Caco-2 (cell line): ENCODE measurements at regions not wholly inside any gene's neighbourhood (a gene's known extent, or its start where the extent isn't known, plus 50 kb on each side); places are given as distances from the start of the nearest gene placed in this dataset.

Experiments used
- BruUV-seq: library from RNA; stranded (reverse); fragments of 400-500 nt; replicated peaks from 2 replicates; lab custom pipeline; 2021; lab: Mats Ljungman, UMichigan
- CTCF ChIA-PET: fragments of 300-600 bp; sonication (Branson Sonifier 250); formaldehyde crosslinking; loops from one replicate; lab custom pipeline; 2022; ENCODE audit warnings: antibody characterized with exemption; lab: Charles Lee
- POLR2A ChIA-PET: fragments of 300-600 bp; sonication (Branson Sonifier 250); formaldehyde crosslinking; loops from one replicate; lab custom pipeline; 2022; ENCODE audit warnings: antibody characterized with exemption; lab: Charles Lee
- DNase-seq, 2 experiments: peaks; one replicate each; pipeline versions ENCODE4 v3.0.0 to v3.0.0-alpha.2; 2020 to 2022
- H3K27me3 ChIP-seq: replicated peaks from 2 replicates; pipeline ENCODE4 v1.6.0; 2011; ENCODE audit warnings: low read length; ENCODE audit not compliant: control insufficient read depth, insufficient read depth
- H3K36me3 ChIP-seq: 2 replicates; pipeline ENCODE4 v1.5.1; 2011; ENCODE audit warnings: low read length; ENCODE audit not compliant: control insufficient read depth, insufficient read depth
- H3K4me1 ChIP-seq: fragments of 250-450 bp; sonication (Bioruptor Pico); 2 replicates; pipeline ENCODE4 v1.5.1; 2020; ENCODE audit warnings: mild to moderate bottlenecking
- H3K4me3 ChIP-seq: 2 replicates; pipeline ENCODE4 v1.5.1; 2011; ENCODE audit warnings: low read depth, mild to moderate bottlenecking, control low read depth, low read length
- H3K9me3 ChIP-seq: fragments of 250-450 bp; sonication (Bioruptor Pico); 2 replicates; pipeline ENCODE4 v1.5.1; 2020; ENCODE audit warnings: mild to moderate bottlenecking, moderate library complexity
- H3K27ac Mint-ChIP-seq: one replicate; pipeline ENCODE4 v1.8.0; 2022; ENCODE audit warnings: mixed read lengths; ENCODE audit not compliant: unreplicated experiment
- H3K27me3 Mint-ChIP-seq: one replicate; pipeline ENCODE4 v1.8.0; 2022; ENCODE audit warnings: mixed read lengths; ENCODE audit not compliant: insufficient read depth, unreplicated experiment
- H3K36me3 Mint-ChIP-seq: one replicate; pipeline ENCODE4 v1.8.0; 2022; ENCODE audit warnings: mild to moderate bottlenecking, mixed read lengths; ENCODE audit not compliant: insufficient read depth, unreplicated experiment
- H3K4me1 Mint-ChIP-seq: one replicate; pipeline ENCODE4 v1.8.0; 2022; ENCODE audit warnings: low read depth, mixed read lengths; ENCODE audit not compliant: unreplicated experiment
- H3K4me3 Mint-ChIP-seq: one replicate; pipeline ENCODE4 v1.8.0; 2022; ENCODE audit warnings: mild to moderate bottlenecking, moderate library complexity, mixed read lengths; ENCODE audit not compliant: unreplicated experiment
- H3K9me3 Mint-ChIP-seq: one replicate; pipeline ENCODE4 v1.8.0; 2022; ENCODE audit warnings: mixed read lengths; ENCODE audit not compliant: unreplicated experiment
- CTCF ChIP-seq, 2 experiments: fragments of 200-600 bp in 1 of 2; IDR thresholded peaks; 1 replicate in 1 of 2; 2 replicates in 1 of 2; pipeline versions ENCODE4 v1.5.1 to v1.8.0; 2011 to 2022; ENCODE audit warnings: antibody characterized with exemption in 1 of 2, control low read depth in 1 of 2, inconsistent platforms in 1 of 2, low read depth in 1 of 2, low read length in 1 of 2, mild to moderate bottlenecking in 1 of 2, moderate library complexity in 1 of 2; ENCODE audit not compliant: insufficient read depth in 1 of 2, severe bottlenecking in 1 of 2, unreplicated experiment in 1 of 2
- intact Hi-C: fragments of 100-400 bp; cut with micrococcal nuclease; formaldehyde crosslinking; loops from one replicate; pipeline ENCODE4 v1.10.0; 2022; ENCODE audit not compliant: unreplicated experiment

GRCh38 chr10:78277314-78278057 lies 243.8 kb downstream of the RPS24 start:
- H3K4me1 ChIP-seq, result no peaks in the 10 kb centered on the region; the same call in 1 of the 2 replicates
- H3K9me3 ChIP-seq, result no peaks in the 10 kb centered on the region
- ChIA-PET CTCF (no interaction called here), POLR2A (no interaction called here)
- no peak overlapping the region for H3K4me3 Mint-ChIP-seq
- H3K27me3 ChIP-seq, result no peaks in the 10 kb centered on the region
- no peak overlapping the region for H3K27ac Mint-ChIP-seq
- intact Hi-C loops, result no loop called here
- TF ChIP-seq CTCF (IDR thresholded peaks at IDR 0.05; ENCODE audit: insufficient read depth in 1 of 2, low read depth in 1 of 2, low read length in 1 of 2, severe bottlenecking in 1 of 2, unreplicated experiment in 1 of 2), result no peak
- no peaks in the 10 kb centered on the region for H3K9me3 Mint-ChIP-seq
- H3K36me3 Mint-ChIP-seq, result no peaks in the 10 kb centered on the region
- no peaks in the 10 kb centered on the region for H3K27me3 Mint-ChIP-seq
- no peak overlapping the region for H3K4me3 ChIP-seq
- no peaks in the 10 kb centered on the region for H3K36me3 ChIP-seq
- H3K4me1 Mint-ChIP-seq, result no peaks in the 10 kb centered on the region
- DNase-seq, result no peak
- BruUV-seq, result no TSS peak

GRCh38 chr10:78278058-78278404 lies 244.4 kb downstream of the RPS24 start:
- CTCF ChIA-PET, result no interaction called here
- Mint-ChIP-seq H3K9me3 (no peaks in the 10 kb centered on the region), H3K4me1 (peaks cover 3% of the 10 kb centered on the region), H3K27me3 (no peaks in the 10 kb centered on the region), H3K4me3 (no peak overlapping the region), H3K27ac (no peak overlapping the region), H3K36me3 (no peaks in the 10 kb centered on the region)
- POLR2A ChIA-PET, result no interaction called here
- Histone ChIP-seq H3K4me1 (peaks cover 4% of the 10 kb centered on the region; the same call in 1 of the 2 replicates), H3K4me3 (no peak overlapping the region), H3K9me3 (no peaks in the 10 kb centered on the region), H3K36me3 (no peaks in the 10 kb centered on the region), H3K27me3 (no peaks in the 10 kb centered on the region)
- no peak for DNase-seq
- intact Hi-C loops, result no loop called here
- no TSS peak for BruUV-seq
- TF ChIP-seq CTCF (IDR thresholded peaks at IDR 0.05; ENCODE audit: insufficient read depth in 1 of 2, low read depth in 1 of 2, low read length in 1 of 2, severe bottlenecking in 1 of 2, unreplicated experiment in 1 of 2), result no peak

GRCh38 chr10:78279756-78280155 lies 246.1 kb downstream of the RPS24 start:
- ChIA-PET CTCF (no interaction called here), POLR2A (no interaction called here)
- Histone ChIP-seq H3K4me3 (no peak overlapping the region), H3K36me3 (no peaks in the 10 kb centered on the region), H3K4me1 (peaks cover 9% of the 10 kb centered on the region; the same call in 1 of the 2 replicates), H3K27me3 (no peaks in the 10 kb centered on the region), H3K9me3 (no peaks in the 10 kb centered on the region)
- Mint-ChIP-seq H3K4me1 (peaks cover 6% of the 10 kb centered on the region), H3K36me3 (no peaks in the 10 kb centered on the region), H3K27ac (no peak overlapping the region), H3K4me3 (no peak overlapping the region), H3K27me3 (no peaks in the 10 kb centered on the region), H3K9me3 (no peaks in the 10 kb centered on the region)
- BruUV-seq, result no TSS peak
- intact Hi-C loops, result no loop called here
- DNase-seq, result no peak
- TF ChIP-seq CTCF (IDR thresholded peaks at IDR 0.05; ENCODE audit: insufficient read depth in 1 of 2, low read depth in 1 of 2, low read length in 1 of 2, severe bottlenecking in 1 of 2, unreplicated experiment in 1 of 2), result no peak
